Activated T-cell treated with anti-CD3 and anti-CD28 coated beads for 48 hours (primary cell): ENCODE measurements at regions not wholly inside any gene's neighbourhood (a gene's known extent, or its start where the extent isn't known, plus 50 kb on each side); places are given as distances from the start of the nearest gene placed in this dataset.

ENCODE experiments used
- DNase-seq: peaks from one replicate; pipeline ENCODE4 v3.0.0-alpha.2; 2020; ENCODE audit warnings: low read depth

DNA sequence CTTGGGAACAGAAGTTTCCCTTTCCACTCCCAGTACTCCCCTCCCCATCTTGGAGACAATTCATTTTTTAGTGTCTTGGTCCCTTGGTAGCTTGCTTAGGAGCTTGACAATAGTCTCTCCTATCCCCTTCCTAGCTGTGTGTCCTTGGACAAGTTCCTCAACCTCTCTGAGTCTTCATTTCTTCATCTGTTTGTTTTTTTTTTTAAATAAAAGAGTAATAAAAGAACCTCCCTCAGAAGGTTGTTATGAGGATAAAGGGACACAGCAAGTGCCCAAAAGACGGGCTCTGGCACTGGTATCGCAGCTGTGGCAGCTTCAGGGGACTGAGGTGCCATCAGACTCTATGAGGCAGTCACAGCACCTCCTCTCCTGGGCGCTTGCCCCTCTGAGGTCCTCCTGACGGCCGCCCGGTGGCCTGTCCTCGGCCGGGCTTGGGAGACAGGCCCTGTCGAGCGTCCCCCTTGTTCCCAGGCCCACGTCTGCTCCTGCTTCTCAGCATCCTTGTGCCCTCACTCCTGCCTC, 689.2 kb downstream of the MATN1 start:
- DNase-seq: no peak

DNA sequence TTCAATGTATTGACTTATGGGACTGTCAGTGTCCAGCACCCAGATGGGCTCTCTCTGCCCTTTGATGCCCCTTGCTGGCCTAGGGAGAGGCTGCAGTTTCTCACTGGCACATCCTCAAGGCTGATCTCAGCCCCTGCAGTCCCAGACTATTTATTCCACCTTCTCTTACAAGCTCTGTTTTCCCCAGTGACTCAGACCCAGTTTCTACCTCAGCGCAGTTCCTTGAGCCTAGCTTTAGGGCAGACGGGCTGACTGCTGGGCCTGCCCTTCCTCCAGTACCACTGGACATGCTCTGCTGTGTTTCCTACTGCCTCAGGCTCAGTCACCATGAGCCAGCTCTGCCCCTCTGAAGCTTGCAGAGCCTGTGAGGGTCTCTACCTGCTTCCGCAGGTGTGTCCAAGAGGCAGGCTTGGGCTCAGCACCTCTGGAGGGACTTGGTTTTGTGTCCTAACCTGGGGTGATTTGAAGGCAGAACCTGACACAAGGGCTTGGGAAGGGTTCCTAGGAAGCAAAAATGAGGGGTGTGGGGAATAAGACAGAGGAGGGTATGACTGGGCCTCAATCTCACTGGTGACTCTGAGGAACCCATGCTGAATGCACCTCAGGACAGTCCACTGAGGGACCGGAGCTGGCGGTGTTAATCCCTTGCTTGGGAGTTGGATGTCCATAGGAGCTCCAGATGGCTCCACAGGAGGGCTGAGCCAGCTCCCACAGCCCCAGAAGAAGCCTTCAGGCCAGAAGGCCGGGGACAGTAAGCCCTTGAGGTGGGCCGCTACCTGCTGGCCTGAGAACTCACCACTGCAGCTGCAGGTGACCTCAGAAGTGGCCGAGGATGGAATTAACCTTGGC, 689.9 kb downstream of the MATN1 start:
- DNase-seq: no peak

- DNase-seq: no peak
These were observed 691.1 kb downstream of the MATN1 start for GRCh38 chr1:30032302-30032701.

GRCh38 chr1:30029677-30030076, 693.7 kb downstream of the MATN1 start:
- no peak for DNase-seq

- no peak for DNase-seq
These were observed 694.4 kb downstream of the MATN1 start for GRCh38 chr1:30028939-30029338.

DNA sequence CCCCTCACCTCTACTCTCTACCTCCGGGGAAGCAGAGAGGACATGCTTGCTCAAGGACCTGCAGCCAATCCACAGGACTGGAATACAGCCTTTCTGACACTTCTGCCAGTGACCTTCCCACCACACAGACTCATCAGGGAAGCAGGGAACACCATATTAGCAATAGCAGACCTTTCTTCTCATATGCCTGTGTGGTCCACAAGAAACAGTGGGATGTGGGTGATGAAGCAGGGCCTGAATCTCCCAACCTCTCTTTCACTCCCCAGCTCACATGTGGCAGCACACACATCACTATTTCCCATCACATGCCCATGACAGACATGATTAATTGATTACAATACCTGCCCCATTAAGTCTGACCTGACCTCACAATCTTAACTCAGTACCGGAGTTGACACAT, 695.1 kb downstream of the MATN1 start:
- no peak for DNase-seq

GRCh38 chr1:30027247-30027646, 696.1 kb downstream of the MATN1 start:
- DNase-seq: no peak

DNA sequence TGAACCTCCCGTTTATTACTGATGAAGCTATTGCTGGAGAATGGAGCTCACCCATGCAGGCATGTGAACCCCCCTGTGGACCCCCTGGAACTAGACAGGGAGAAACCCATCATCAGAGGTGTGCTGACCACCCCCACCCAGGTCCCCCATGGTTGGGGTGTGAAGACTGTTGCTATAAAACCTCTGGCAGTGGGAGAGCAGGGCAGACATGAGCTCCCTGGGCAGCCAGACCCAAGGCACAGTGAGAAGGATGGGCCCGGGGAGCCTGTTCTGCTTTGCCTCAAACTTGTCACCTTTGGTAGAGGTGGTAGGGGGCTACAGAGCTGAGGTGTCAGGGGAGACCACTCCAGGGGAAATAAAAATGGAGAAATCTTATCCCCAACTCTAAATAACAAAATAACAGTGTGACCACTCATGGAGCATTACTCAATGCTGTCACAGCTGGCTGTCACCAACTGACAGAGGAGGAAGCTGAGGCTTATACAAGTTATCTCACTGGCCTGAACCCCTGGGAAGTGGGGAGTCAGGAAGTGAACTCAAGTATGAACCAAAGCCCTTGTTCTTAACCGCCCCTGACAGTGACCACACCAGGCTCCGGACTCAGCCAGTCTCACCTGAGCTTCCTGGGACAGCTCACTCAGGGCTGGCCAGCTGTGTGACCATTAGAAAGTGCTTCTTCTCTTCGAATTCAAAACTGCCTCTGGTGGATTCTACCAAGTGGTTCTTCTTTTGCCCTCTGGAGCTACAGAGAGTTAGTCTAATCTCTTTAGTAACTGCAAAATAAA, 698.8 kb downstream of the MATN1 start:
- no peak for DNase-seq

- DNase-seq: no peak
These were observed 699.9 kb downstream of the MATN1 start for GRCh38 chr1:30023339-30024022.

DNA sequence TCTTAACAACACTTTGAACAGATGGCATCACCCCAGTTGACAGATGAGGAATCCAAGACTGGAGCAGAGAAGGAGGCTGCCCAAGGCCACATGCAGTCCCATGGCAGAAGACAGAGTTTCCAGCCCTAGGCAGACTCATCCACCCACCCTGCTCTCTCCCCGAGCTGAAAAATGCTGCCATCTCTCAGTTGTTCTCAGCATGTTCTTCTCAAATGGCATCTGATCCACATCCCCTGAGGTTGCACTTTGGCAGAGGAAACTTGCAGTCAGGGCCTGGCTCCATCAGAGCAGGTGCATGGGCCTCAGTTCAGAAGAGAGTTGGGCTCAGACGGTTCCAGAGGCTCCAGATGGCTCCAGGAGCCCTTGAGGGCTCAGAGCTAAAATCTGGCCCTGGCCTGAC, 709.4 kb downstream of the MATN1 start:
- DNase-seq: no peak

DNA sequence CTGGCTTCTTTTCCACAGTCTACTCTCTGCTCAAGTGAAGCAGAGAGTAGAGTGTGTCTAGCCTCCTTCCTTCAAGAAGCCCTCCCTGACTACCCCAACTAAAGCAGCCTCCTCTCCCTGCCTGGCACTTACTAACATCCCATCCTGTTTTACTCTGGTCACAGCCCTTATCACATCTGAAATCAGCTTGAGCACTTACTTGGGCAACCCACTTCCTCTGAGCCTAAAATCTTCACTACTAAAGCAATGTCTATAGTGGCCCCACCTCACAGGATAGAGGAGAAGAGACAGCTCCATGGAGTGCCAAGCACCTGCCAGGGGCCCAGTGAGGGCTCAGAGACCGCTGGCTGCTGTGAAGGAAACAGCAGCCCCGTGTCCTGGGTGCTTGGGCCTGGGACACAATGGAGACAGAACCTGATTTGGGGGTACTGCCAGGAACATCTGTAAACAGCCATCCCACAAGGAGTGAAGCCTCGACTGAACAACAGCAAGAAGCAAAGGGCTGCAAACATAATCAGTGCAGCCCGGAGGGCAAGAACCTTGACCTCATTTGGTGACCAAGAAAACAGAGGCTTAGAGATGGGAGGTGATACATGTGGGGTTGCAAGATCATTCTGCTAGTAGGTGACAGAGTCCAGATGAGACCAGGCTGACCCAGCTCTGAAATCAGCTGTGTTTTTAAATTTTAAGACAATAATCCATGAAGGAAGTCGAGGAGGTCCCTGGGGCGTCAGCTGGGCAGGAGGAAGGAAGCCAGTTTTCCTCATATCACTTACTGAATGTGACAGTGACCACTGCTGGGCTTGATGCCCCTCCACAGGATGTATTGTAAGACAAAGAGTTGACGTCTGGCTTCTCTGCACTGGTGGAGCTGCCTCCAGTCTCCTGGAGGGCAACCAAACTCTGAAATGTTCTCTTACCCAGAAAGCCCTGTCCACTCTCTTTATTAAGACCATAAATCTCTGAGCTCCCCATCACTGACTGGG, 710.6 kb downstream of the MATN1 start:
- DNase-seq: no peak

DNA sequence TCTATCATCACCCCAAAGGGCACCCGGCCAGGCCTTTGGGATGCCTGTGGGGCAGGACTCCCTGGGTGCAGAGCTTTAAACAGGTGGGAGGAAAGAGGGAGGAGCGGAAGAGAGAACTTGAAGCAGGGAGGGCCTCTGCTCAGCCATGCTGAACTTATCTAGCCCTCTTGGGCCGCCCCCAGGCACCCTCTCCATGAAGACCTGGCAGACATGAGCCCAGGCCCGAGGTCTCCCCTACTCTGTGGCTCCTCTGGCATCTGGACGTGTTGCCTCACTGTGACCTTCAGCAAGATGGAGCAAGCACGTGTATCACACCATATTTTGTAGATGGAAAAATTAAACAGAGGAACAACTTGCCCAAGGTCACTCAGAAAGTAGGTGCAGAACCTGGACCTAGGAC, 711.4 kb downstream of the MATN1 start:
- DNase-seq: no peak

- DNase-seq: no peak
These were observed 712.8 kb downstream of the MATN1 start for GRCh38 chr1:30010506-30011106.

DNA sequence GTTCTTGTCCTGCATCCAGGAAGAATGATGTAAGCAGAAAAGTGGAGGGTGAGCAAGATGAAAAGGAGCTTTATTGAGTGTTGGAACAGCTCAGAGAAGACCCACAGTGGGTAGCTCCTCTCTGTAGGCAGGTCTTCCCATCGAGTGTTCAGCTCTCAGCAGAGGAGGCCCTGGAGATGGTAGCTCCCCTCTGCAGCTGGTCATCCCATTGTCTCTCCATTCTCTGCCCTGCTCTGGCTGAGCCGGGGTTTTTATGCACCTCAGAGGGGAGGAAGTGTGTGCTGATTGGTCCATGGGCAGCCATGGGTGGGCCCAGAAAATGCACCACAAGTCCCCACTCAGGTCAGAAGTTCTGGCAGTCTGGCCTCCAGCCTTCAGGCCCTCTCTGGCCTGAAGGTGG, 713.7 kb downstream of the MATN1 start:
- no peak for DNase-seq

DNA sequence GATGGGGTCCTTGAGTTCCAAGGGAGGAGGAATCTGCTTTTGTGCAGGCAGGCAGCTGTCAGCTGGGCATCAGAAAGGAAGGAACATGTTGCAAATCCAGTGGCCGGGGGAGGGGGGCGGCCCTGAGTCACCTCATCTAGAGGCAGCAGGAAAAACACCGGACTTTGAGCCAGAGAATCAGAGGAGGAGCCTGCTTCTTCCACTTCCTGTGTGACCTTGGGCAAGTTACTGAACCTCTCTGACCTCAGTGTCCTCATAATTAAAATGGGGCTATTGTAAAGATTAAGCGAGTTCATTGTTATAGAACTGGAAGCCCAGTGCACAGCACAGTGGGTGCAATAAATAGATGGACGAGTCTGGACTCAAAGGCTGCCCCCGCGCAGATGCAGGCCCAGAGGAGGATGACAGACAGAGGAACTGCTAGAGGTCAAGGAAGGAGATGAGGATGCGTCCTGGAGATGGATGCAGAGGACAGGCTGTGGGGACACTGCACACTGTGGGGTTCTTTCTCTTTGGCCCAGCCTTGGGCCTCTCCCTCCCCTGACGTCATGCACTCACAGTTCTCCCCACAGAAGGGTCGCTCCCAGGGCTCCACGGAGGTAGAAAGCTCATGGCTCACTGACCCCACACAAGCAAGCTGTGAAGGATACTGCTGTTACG, 714.3 kb downstream of the MATN1 start:
- no peak for DNase-seq

DNA sequence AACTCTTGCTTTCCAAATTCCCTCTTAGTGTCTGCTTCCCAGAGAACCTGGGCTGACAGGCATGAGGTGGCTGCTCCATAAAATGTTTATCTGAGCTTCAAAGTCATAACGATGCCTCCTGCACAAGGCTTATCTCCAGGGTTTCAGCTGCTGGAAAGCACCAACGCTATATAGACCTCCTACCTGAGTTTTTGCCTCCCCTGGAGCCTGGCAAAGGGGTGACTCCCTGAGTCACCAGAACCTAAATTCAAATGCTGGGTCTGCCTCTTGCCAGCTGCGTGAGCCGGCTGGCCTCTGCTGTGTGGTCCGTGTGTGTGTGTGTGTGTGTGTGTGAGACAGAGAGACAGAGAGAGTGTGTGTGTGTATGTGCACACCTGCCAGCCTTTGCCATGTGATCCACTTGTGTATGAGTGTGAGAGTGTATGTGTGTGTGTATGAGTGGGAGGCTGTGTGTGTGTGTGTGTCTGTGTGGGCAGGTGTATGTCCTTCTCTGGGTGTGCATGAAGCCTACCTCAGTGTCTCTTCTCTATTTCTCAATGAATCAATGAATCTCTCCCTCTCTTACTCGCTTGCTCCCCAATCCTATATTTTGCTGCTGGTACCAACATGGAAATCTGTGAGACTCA, 714.9 kb downstream of the MATN1 start:
- no peak for DNase-seq

DNA sequence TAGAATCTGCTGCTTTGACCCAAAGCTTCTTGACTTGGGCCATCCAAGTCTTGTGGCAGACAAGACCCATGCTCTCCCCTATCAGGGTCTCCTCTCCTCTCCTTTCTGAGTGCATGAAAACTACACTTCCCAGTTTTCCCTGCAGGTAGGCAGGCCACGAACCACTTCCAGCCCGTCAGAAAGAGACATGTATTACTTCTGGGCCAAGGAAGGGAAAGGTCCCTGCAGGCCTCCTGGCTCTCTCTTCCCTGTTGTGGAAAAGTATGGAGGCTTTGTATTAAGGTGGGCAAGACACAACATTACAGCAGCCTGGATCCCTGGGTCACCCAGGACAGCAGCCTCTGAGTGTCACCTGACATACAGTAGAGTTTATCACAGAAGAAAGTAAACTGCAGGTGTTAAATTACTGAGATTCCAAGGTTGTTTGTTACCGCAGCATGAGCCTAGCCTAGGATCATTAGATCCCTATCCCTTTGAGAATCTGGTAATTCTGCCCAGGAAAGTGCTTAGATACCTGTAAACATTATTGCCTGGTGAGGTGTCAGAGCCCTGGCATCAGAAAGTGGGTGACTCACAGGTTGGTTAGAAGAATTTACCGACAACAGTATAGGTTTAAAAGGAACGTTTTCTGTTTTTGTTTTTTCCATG, 717.3 kb downstream of the MATN1 start:
- DNase-seq: no peak

DNA sequence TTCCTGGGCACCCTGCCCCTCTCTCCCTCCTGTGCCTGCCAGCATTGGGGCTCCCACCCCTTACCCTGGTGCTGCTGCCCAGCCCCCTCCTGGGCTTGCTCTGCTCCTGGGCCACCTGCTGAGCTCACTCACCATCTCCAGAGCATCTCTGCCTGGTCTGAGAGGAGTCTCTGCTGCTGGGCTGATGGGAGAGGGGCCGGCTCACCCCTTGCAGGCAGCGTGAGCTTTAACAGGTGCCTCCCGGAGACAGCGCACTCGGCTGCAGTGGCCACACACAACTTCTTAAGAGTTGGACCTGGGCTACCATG, 721.7 kb downstream of the MATN1 start:
- DNase-seq: no peak

- no peak for DNase-seq
These were observed 722.2 kb downstream of the MATN1 start for GRCh38 chr1:30001011-30001731.
